ENCODE measurements at regions not wholly inside any gene's neighbourhood (a gene's known extent, or its start where the extent isn't known, plus 50 kb on each side); places are given as distances from the start of the nearest gene placed in this dataset.

GRCh38 chr13:73673931-73674330, 460.3 kb downstream of the KLF12 start:
- DNase-seq (no peak), ATAC-seq (ENCODE audit: poor library complexity) (no peak)
- H3K36me3 Mint-ChIP-seq (ENCODE audit: low read depth): no peaks in the 10 kb centered on the region
- intact Hi-C loops (cut with DNase I, micrococcal nuclease): no loop called here
- ChIA-PET POLR2A (no interaction called here), CTCF (no interaction called here)
- Histone ChIP-seq H3K4me1 (ENCODE audit: insufficient read depth, low read length) (no peaks in the 10 kb centered on the region), H3K4me3 (ENCODE audit: low read length) (no peak overlapping the region), H3K9me3 (ENCODE audit: control insufficient read depth in 1 of 2, insufficient read depth in 1 of 2, low read length in 2 of 2) (no peaks in the 10 kb centered on the region), H3K27ac (ENCODE audit: low read depth in 1 of 2, low read length in 2 of 2) (no peak overlapping the region), H3K27me3 (ENCODE audit: control insufficient read depth in 1 of 2, insufficient read depth in 2 of 2, low read length in 2 of 2) (no peaks in the 10 kb centered on the region), H3K36me3 (ENCODE audit: insufficient read depth, low read length) (no peaks in the 10 kb centered on the region)
- no peaks in the 10 kb centered on the region for H3K4me1 Mint-ChIP-seq (ENCODE audit: low read depth)
- H3K27ac Mint-ChIP-seq: no peak overlapping the region
- no peak overlapping the region for H3K4me3 Mint-ChIP-seq
- no peaks in the 10 kb centered on the region for H3K9me3 Mint-ChIP-seq
- no peak for TF ChIP-seq CTCF (IDR thresholded peaks at IDR 0.05)
- H3K27me3 Mint-ChIP-seq: no peaks in the 10 kb centered on the region

GRCh38 chr13:73672492-73672891, 461.7 kb downstream of the KLF12 start:
- no peaks in the 10 kb centered on the region for H3K36me3 ChIP-seq (ENCODE audit: insufficient read depth, low read length)
- H3K27ac Mint-ChIP-seq: no peak overlapping the region
- no peak overlapping the region for H3K27ac ChIP-seq (ENCODE audit: low read depth in 1 of 2, low read length in 2 of 2)
- no peak overlapping the region for H3K4me3 Mint-ChIP-seq
- no peak for DNase-seq
- no peaks in the 10 kb centered on the region for H3K9me3 ChIP-seq (ENCODE audit: control insufficient read depth in 1 of 2, insufficient read depth in 1 of 2, low read length in 2 of 2)
- intact Hi-C loops (cut with DNase I, micrococcal nuclease): no loop called here
- no peaks in the 10 kb centered on the region for H3K4me1 Mint-ChIP-seq (ENCODE audit: low read depth)
- ATAC-seq (ENCODE audit: poor library complexity): no peak
- no peaks in the 10 kb centered on the region for H3K9me3 Mint-ChIP-seq
- no peaks in the 10 kb centered on the region for H3K27me3 ChIP-seq (ENCODE audit: control insufficient read depth in 1 of 2, insufficient read depth in 2 of 2, low read length in 2 of 2)
- H3K4me3 ChIP-seq (ENCODE audit: low read length): no peak overlapping the region
- POLR2A ChIA-PET: no interaction called here
- CTCF ChIA-PET: no interaction called here
- no peaks in the 10 kb centered on the region for H3K4me1 ChIP-seq (ENCODE audit: insufficient read depth, low read length)
- no peaks in the 10 kb centered on the region for H3K36me3 Mint-ChIP-seq (ENCODE audit: low read depth)
- H3K27me3 Mint-ChIP-seq: no peaks in the 10 kb centered on the region
- no peak for TF ChIP-seq CTCF (IDR thresholded peaks at IDR 0.05)

- no peaks in the 10 kb centered on the region for H3K27me3 ChIP-seq (ENCODE audit: control insufficient read depth in 1 of 2, insufficient read depth in 2 of 2, low read length in 2 of 2)
- no peaks in the 10 kb centered on the region for H3K36me3 ChIP-seq (ENCODE audit: insufficient read depth, low read length)
- no peaks in the 10 kb centered on the region for H3K36me3 Mint-ChIP-seq (ENCODE audit: low read depth)
- no peaks in the 10 kb centered on the region for H3K4me1 Mint-ChIP-seq (ENCODE audit: low read depth)
- no peaks in the 10 kb centered on the region for H3K27me3 Mint-ChIP-seq
- DNase-seq: no peak
- CTCF ChIA-PET: no interaction called here
- no peak for TF ChIP-seq CTCF (IDR thresholded peaks at IDR 0.05)
- POLR2A ChIA-PET: interaction anchor here (0.6 kb wide), 1 partner anchor 1003 kb away, joined by 3 read pairs; no protein-coding TSS in a partner anchor
- intact Hi-C loops (cut with DNase I, micrococcal nuclease): no loop called here
- no peak overlapping the region for H3K4me3 ChIP-seq (ENCODE audit: low read length)
- no peaks in the 10 kb centered on the region for H3K9me3 Mint-ChIP-seq
- H3K27ac ChIP-seq (ENCODE audit: low read depth in 1 of 2, low read length in 2 of 2): no peak overlapping the region
- ATAC-seq (ENCODE audit: poor library complexity): no peak
- H3K4me1 ChIP-seq (ENCODE audit: insufficient read depth, low read length): no peaks in the 10 kb centered on the region
- H3K9me3 ChIP-seq (ENCODE audit: control insufficient read depth in 1 of 2, insufficient read depth in 1 of 2, low read length in 2 of 2): no peaks in the 10 kb centered on the region
- H3K4me3 Mint-ChIP-seq: no peak overlapping the region
- no peak overlapping the region for H3K27ac Mint-ChIP-seq
Measured at GRCh38 chr13:73671732-73672131, 462.5 kb downstream of the KLF12 start.
